OCI-LY7 (cell line): ENCODE measurements at regions not wholly inside any gene's neighbourhood (a gene's known extent, or its start where the extent isn't known, plus 50 kb on each side); places are given as distances from the start of the nearest gene placed in this dataset.

Experiments
- CTCF ChIP-seq: fragments of 200-600 bp; sonication (generic); conservative IDR thresholded peaks from 2 replicates; pipeline ENCODE4 v1.5.1; 2014; ENCODE audit warnings: mild to moderate bottlenecking, antibody characterized with exemption, low read length, moderate library complexity, mixed read lengths
- EZH2phosphoT487 ChIP-seq: fragments of 200-600 bp; sonication (generic); IDR thresholded peaks from 2 replicates; pipeline ENCODE4 v1.6.1; 2018; ENCODE audit warnings: low read depth, borderline replicate concordance, mild to moderate bottlenecking, mixed run types, antibody characterized with exemption, low read length, moderate library complexity, mixed read lengths

GRCh38 chr6:21522143-21522747, 71.3 kb upstream of the SOX4 start:
- TF ChIP-seq CTCF: no peak
- no peak for TF ChIP-seq EZH2phosphoT487
